ENCODE measurements at regions not wholly inside any gene's neighbourhood (a gene's known extent, or its start where the extent isn't known, plus 50 kb on each side); places are given as distances from the start of the nearest gene placed in this dataset.

GRCh38 chr1:238323490-238323889 lies 432.8 kb upstream of the ZP4 start:
- H4K20me1 ChIP-seq (replicated peaks; ENCODE audit: control insufficient read depth, extremely low read depth, insufficient read depth, low read length): no peaks in the 10 kb centered on the region
- FAIRE-seq (no peak), DNase-seq (ENCODE audit: low read depth, low spot score) (no peak)
- no peak overlapping the region for H2AFZ ChIP-seq (ENCODE audit: low read depth, low read length)
- TF ChIP-seq JUN (IDR thresholded peaks at IDR 0.05; ENCODE audit: borderline replicate concordance, insufficient read depth, insufficient read length, low read depth): no peak
- TF ChIP-seq EZH2 (IDR thresholded peaks at IDR 0.05; ENCODE audit: borderline replicate concordance, low read depth, low read length, severe bottlenecking): no peak
- no peak for TF ChIP-seq CTCF (IDR thresholded peaks at IDR 0.05; ENCODE audit: extremely low read depth in 1 of 2, insufficient read depth in 1 of 2, low read depth in 1 of 2, low read length in 2 of 2)
- no peak for TF ChIP-seq MYC (IDR thresholded peaks at IDR 0.05; ENCODE audit: low read depth, low read length)
- TF ChIP-seq MAX (IDR thresholded peaks at IDR 0.05; ENCODE audit: insufficient read depth, insufficient read length): no peak
- no peak for TF ChIP-seq GATA2 (IDR thresholded peaks at IDR 0.05; ENCODE audit: insufficient read depth, insufficient read length, low read depth, low read length)
- no peaks in the 10 kb centered on the region for H3K36me3 ChIP-seq (ENCODE audit: control insufficient read depth in 2 of 2, extremely low read depth in 1 of 2, insufficient read depth in 2 of 2, low read length in 2 of 2)
- ChIA-PET CTCF (no interaction called here), POLR2A (no interaction called here)
- H3K9me3 ChIP-seq (replicated peaks; ENCODE audit: control insufficient read depth, insufficient read depth, low read length): peaks cover 2% of the 10 kb centered on the region
- no peak overlapping the region for H3K4me3 ChIP-seq (replicated peaks in 1 of 3; ENCODE audit: insufficient read depth in 1 of 3, low read depth in 1 of 3, low read length in 3 of 3)
- intact Hi-C loops (cut with micrococcal nuclease): no loop called here
- no peak overlapping the region for H3K27ac ChIP-seq (ENCODE audit: insufficient read depth, low read depth, low read length)
- no peaks in the 10 kb centered on the region for H3K79me2 ChIP-seq (ENCODE audit: control insufficient read depth, insufficient read depth, low read length)
- no TSS peak for BruUV-seq (replicated peaks)
- H3K9ac ChIP-seq (replicated peaks; ENCODE audit: extremely low read depth, insufficient read depth, low read length): no peak overlapping the region
- no peaks in the 10 kb centered on the region for H3K9me1 ChIP-seq (replicated peaks; ENCODE audit: control insufficient read depth, extremely low read depth, insufficient read depth, low read length)
- H3K27me3 ChIP-seq (ENCODE audit: control insufficient read depth in 2 of 2, insufficient read depth in 2 of 2, low read length in 2 of 2): no peaks in the 10 kb centered on the region
- dilution Hi-C loops (cut with MboI; ENCODE audit: extremely low pct_ligation_motif_present, low sequenced_read_pairs): no loop called here
- H3K4me1 ChIP-seq (ENCODE audit: control insufficient read depth, extremely low read depth, insufficient read depth, low read length): no peaks in the 10 kb centered on the region
- H3K4me2 ChIP-seq (ENCODE audit: insufficient read depth, low read length): no peak overlapping the region

- H3K9ac ChIP-seq (replicated peaks; ENCODE audit: extremely low read depth, insufficient read depth, low read length): no peak overlapping the region
- POLR2A ChIA-PET: no interaction called here
Measured at GRCh38 chr1:238319957-238320356, 429.2 kb upstream of the ZP4 start.

More at GRCh38 chr1:238319957-238320356, 429.2 kb upstream of the ZP4 start:
- no peak overlapping the region for H3K4me2 ChIP-seq (ENCODE audit: insufficient read depth, low read length)
- CTCF ChIA-PET: no interaction called here
- no peaks in the 10 kb centered on the region for H4K20me1 ChIP-seq (replicated peaks; ENCODE audit: control insufficient read depth, extremely low read depth, insufficient read depth, low read length)
- peaks cover 5% of the 10 kb centered on the region for H3K9me3 ChIP-seq (replicated peaks; ENCODE audit: control insufficient read depth, insufficient read depth, low read length)
- no peak for DNase-seq (ENCODE audit: low read depth, low spot score)
- H3K79me2 ChIP-seq (ENCODE audit: control insufficient read depth, insufficient read depth, low read length): no peaks in the 10 kb centered on the region
- no peak for FAIRE-seq
- intact Hi-C loops (cut with micrococcal nuclease): no loop called here
- H3K27ac ChIP-seq (ENCODE audit: insufficient read depth, low read depth, low read length): no peak overlapping the region
- no peak overlapping the region for H2AFZ ChIP-seq (ENCODE audit: low read depth, low read length)
- H3K27me3 ChIP-seq (ENCODE audit: control insufficient read depth in 2 of 2, insufficient read depth in 2 of 2, low read length in 2 of 2): no peaks in the 10 kb centered on the region
- no peaks in the 10 kb centered on the region for H3K9me1 ChIP-seq (replicated peaks; ENCODE audit: control insufficient read depth, extremely low read depth, insufficient read depth, low read length)
- H3K36me3 ChIP-seq (ENCODE audit: control insufficient read depth in 2 of 2, extremely low read depth in 1 of 2, insufficient read depth in 2 of 2, low read length in 2 of 2): no peaks in the 10 kb centered on the region
- BruUV-seq (replicated peaks): no TSS peak
- no peak overlapping the region for H3K4me3 ChIP-seq (replicated peaks in 1 of 3; ENCODE audit: insufficient read depth in 1 of 3, low read depth in 1 of 3, low read length in 3 of 3)
- H3K4me1 ChIP-seq (ENCODE audit: control insufficient read depth, extremely low read depth, insufficient read depth, low read length): no peaks in the 10 kb centered on the region
- TF ChIP-seq MYC (IDR thresholded peaks at IDR 0.05; ENCODE audit: low read depth, low read length) (no peak), CTCF (IDR thresholded peaks at IDR 0.05; ENCODE audit: extremely low read depth in 1 of 2, insufficient read depth in 1 of 2, low read depth in 1 of 2, low read length in 2 of 2) (no peak), JUN (IDR thresholded peaks at IDR 0.05; ENCODE audit: borderline replicate concordance, insufficient read depth, insufficient read length, low read depth) (no peak), GATA2 (IDR thresholded peaks at IDR 0.05; ENCODE audit: insufficient read depth, insufficient read length, low read depth, low read length) (no peak), EZH2 (IDR thresholded peaks at IDR 0.05; ENCODE audit: borderline replicate concordance, low read depth, low read length, severe bottlenecking) (no peak), MAX (IDR thresholded peaks at IDR 0.05; ENCODE audit: insufficient read depth, insufficient read length) (no peak), POLR2AphosphoS5 (IDR thresholded peaks at IDR 0.05; ENCODE audit: insufficient read depth, low read depth, low read length) (no peak), POLR2A (IDR thresholded peaks at IDR 0.05; ENCODE audit: low read depth, low read length) (no peak), FOS (IDR thresholded peaks at IDR 0.05; ENCODE audit: borderline replicate concordance, insufficient read depth, low read length) (no peak)
- dilution Hi-C loops (cut with MboI; ENCODE audit: extremely low pct_ligation_motif_present, low sequenced_read_pairs): no loop called here

Measured in endothelial cell of umbilical vein (primary cell).